Ecto neural progenitor cell (in vitro differentiated cells): ENCODE measurements at regions not wholly inside any gene's neighbourhood (a gene's known extent, or its start where the extent isn't known, plus 50 kb on each side); places are given as distances from the start of the nearest gene placed in this dataset.

ENCODE experiments used
- DNase-seq: peaks from one replicate; pipeline ENCODE4 v3.0.0-alpha.2; 2018; ENCODE audit warnings: low spot score

DNA sequence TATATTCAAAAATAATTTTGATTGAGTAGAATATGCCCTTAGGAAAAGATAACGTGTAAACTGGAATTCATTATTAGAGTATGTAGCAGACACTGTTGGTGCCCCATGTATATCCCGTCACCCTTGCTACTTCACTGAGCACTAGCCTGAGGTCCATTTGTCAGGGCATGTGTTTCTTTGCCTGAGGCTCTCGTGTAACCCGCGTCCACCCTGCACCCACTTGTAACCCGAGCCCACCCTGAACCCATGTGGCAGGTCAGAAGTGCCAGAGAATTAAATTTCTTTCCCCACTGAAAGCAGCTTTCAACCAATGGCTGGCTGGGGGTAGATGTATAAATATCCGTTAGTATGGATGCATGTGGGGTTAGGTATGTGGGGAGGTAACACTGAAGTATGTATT, 474.2 kb upstream of the ZNF385D start:
- DNase-seq = no peak

DNA sequence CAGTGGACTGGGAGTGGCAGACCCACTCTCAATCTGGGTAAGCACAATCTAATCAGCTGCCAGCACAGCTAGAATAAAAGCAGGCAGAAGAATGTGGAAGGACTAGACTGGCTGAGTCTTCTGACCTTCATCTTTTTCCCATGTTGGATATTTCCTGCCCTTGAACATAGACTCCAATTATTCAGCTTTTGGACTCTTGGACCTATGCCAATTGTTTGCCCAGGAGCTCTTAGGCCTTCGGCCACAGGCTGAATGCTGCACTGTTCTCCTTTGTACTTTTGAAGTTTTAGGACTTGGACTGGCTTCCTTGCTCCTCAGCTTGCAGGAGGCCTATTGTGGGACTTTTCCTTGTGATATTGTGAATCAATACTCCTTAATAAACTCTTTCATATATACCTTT, 477.7 kb upstream of the ZNF385D start:
- DNase-seq = no peak

DNA sequence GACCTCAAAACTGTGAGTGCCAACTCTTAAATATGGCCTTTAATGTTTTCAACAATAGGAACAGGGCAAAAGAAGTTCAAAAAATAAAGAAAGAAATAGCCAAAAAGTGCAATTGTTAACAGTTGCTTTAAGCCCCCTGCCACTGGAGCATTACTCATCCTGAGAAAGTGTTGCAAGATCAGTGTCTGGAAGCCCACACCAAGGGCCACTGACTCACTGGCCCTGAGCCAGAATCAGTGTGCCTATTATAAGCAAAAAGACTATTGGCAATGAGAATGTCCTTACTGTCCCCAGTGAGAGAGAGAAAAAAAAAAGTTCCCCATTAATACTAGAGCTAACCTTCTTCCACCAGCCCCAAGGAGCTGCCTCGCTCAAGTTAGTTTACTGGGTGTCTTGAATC, 480.1 kb upstream of the ZNF385D start:
- DNase-seq = no peak

DNA sequence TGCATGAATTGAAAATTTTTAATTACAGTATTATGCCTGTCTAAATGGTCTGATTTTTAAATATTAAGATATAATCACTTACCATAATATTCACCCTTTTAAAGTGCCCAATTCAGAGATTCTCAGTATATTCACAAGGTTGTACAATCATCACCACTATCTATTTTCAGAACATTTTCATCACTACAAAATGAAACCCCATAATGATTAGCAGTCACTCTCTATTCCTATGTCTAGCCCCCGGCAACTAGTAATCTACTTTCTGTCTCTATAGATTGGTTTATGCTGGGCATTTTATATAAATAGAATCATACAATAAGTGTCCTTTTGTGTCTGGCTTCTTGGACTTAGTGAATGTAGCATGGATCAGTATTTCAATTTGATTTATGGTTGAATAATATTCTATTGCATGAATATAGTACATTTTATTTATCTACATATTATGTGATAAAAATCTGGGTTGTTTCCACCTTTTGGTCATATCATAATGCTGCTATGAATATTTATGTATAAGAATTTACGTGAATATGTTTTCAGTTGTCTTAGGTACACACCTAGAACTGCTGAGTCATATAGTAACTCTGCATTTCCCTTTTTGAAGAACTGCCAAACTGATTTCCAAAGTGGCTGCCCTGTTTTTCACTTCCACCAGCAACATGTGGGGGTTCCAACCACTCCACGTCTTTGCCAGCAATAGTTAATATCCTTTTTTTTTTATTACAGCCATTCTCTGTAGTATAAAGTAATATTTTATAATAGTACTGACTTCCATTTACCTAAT, 485.7 kb upstream of the ZNF385D start:
- no peak for DNase-seq

DNA sequence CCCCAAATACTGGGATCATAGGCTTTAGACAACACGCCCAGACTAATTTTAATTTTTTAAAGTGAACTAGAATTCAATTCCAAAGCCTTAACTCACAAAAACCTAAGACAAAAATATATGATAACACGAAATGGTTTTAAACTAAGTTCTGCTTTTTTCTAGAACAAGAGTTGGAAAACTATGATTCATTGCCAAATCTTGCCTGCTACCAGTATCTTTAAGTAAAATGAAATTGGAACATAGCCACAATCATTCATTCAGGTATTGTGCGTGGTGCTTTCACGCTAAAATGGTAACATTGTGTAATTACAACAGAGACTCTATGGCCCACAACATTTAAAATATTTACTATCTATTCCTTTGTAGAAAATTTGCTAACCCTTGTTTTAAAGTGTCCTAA, 488.0 kb upstream of the ZNF385D start:
- no peak for DNase-seq

DNA sequence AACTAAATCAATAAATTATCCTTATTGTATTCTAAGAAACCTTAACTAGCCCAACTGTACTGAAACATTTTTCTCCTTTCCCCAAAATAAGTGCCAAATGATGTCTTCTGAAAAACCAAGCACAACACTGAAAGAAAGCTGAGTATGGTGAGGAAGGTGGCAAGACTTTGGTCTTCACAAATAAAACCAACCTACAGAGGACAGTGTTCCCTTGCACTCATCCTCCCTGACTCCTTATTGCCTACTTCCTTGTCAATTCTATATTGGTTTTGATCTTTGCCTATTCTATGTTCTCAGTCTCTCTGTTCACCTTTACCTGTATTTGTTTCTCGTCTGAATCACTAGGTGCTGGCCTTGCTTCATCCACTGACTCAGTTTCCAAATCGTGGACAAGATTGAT, 490.1 kb upstream of the ZNF385D start:
- DNase-seq = no peak

DNA sequence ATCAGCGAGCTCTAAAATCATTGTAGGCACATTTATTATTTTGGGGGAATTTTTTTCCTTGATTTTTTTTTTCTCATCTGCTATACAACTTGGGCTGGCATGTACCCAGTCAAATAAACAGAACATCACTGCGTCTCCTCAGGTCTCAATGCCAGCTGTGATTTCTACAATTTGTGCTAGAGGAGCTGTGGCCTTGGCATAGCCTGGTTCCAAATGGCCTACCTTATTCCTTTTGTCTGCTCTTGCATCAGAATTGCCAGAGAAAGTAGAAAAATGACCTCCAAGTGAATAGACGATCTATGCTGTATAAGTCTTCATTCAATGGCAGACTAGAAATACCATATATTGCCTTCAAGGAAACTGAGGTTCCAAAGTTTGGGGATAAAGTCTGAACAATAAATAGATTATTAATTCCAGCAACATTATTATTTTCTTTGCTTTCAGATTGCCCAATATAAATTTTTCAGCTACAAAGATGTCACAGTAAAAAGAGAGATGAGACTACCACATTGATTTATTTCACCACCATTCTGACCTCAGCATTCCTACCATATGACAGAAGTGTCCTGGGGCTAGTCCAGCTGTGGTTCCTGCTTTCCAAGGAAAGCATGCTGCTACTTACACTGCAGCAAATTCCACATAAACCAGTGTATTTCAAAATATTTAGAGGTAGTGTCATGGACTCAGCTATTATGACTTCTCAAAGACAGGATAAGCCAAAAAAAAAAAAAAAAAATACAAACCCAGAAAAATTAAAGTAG, 493.9 kb upstream of the ZNF385D start:
- no peak for DNase-seq

DNA sequence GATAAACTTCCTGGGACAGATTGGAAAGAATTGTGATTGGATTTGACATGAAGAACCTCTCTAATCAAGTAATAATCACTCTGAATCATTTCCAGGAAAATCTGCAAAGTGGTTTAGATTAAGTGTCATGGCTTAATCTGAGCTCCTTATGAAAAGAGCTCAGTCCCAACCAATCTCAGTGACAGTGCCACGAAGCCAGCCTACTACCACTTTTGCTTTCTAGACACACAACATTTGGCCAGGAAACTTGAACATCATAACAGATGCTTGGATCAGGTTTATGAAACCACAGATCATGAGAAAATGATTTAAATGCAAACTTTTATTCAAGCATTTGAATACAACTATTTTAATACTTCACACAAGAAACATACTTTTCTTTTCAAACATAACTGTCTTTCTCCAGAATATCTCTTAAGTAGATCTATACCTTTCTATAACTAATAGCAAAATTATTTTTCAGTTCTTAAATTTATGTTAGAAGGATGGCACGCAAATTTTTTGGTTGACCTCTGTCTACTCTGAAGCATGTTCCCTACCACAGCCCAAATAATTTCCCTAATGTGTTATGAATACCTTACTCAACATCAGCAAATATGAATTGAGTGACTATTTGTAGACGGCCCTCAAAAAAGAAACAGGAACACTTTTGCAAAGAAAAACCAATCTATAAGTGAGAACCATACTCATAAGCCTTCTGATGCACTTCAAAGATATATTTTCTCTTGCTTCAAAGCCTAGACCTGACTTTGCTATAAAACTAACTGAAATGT, 495.0 kb upstream of the ZNF385D start:
- DNase-seq = no peak

DNA sequence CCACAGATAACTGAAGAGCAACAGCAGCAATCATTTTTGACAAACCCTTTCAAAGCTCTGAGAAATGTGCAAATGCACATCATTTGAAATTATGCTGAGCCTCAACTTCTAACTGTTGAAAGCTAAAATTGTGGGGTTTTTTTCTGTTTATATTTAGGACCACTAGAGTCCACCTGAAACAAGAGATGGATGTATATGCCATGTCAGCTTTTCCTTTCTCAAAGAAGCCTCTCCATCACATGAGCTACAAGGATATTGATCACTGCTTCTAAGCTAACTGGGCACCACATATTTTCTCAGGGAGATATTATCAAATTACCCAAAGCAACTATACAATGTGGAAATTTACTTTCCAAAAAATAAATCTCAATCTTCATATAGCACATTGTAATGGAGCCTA, 498.6 kb upstream of the ZNF385D start:
- DNase-seq = no peak

DNA sequence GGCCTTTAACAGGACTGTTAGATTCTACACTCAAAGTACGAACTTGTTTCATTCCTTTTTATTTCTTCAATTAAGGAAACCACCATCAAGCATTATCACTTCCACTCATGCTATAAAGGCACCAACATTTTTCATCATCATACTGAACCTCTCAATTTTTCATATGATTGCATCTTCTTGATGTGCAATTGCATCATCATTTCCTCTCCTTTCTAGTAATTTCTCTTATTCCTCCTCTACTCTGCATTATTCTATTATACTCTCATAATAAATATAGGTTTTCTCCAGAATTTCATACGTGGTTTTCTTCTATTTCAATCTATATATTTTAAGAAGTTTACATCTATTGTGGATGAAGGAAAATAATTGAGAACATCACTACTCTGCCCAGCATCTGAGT, 506.2 kb upstream of the ZNF385D start:
- DNase-seq = no peak

DNA sequence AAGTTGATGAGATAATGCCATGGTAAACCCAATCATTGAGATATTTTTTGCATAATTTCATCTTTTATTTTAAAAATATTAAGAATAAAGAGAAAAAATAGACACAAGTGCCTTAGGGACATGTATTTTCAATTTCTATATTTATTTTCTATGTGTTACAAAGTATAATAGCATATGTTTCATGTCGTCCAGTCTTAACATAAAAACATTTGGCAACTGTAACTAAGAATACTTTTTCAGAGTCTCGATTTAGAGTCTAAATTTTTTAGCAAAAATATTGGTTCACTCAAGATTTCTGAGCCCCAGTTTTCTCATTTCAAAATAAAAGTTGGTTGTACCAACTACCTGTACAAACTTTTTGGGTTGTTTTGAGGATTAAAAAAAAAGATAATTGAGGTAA, 511.4 kb upstream of the ZNF385D start:
- no peak for DNase-seq

DNA sequence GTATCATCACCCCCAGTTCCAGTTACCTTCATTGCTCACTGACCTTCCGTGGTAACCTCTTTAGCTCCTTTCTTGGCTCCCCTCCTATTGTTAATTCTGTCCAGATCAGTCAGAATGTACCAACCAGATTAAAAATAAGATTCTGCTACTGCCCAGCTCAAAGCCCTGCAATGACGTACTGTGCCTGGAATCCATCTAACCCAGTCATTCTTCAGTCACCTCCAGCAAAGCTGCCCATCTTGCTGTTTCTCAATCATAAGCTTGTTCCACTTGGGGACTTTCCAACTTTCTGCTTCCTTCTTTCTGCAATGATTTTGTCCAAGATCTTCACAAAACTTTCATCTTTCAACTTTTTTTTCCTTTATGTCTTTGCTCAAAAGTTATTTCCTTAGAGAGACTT, 512.0 kb upstream of the ZNF385D start:
- no peak for DNase-seq

DNA sequence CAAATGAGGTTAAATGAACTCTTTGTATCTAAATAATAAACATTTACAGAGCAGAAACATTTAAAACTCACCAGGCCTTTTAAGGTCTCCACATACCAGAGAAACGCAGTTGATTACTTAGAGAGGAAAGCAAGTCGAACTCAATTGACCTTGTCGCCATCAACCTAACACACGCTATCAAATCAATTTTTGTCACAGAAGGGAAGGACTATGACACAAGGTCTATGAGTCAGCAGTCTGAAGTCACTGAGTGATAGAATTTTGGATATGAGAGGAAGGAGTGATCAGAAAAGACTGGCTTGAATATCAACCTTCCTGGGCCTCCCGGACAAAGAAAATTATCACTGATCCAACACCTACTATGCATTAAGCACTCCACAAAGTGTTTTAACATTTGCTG, 514.4 kb upstream of the ZNF385D start:
- DNase-seq = no peak

DNA sequence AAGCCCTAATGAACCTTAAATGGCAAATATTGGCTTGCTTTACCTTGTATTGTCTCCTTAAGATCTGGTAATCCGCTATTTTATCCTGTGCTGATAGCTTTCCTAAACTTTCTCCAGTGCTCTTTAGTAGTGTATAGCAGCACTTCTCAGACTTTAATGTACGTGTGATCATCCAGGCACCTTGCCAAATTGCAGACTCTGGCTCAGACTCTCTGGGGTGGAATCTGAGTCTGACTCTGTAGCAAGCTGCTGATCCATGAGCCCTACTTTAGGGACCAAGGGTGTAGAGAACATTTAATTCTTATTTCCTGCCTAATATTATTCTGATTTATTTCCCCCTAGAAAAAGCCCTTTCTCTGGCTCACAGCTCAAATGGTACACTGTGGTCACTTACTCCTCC, 518.8 kb upstream of the ZNF385D start:
- no peak for DNase-seq

DNA sequence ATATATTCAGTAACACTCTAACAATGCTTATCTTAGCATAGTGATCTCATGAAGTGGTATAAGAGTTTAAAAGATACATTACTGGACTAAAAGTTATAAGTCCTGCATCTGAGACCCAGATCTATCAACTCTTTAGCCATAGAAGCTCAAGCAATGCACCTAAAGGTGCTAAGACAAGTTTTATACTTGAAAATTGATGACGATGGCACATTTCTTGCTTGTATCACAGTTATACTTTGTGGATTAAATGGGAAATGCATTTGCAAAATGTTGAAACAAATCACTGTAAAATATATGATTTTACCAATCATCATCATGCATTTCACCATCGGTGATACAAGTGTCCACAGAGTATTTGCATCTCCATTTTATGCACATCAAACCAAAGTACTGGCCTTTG, 525.3 kb upstream of the ZNF385D start:
- DNase-seq = no peak

DNA sequence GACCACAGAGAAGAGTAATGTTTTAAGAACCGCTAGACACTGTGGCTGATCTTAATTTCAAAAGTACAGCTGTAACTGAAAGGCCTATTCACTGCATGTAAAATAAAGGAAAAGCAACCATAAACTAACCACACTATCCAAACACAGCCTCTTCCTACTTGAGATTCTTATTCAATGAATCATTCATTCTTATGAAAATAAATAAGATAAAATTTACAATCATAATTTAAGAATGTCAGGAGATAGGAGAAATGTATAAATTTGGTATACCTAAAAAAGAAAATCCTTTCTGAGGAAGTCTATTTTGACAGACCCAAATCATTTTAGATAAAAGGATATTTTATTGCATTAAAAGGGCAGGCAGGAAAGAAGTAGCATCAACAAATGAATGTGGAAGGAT, 533.5 kb upstream of the ZNF385D start:
- DNase-seq = no peak

DNA sequence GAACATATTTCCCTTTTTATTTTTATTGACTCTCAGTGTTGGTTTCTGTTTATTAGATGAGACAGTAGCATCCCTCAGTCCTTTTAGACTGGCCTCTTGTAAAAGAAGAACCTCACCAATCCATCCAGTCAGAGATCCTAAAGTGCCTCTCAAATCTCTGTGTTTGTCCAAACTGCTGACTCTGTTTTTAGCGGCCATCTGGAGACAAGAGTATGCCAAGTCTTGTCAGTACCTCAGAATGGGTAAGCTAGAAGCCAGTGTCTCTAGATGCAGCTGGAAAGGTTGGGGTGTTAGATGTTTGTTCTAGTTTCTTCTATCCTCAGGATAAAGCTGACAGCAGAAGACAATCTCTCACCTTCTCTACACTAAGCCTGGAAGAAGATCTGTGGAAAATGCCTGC, 537.7 kb upstream of the ZNF385D start:
- no peak for DNase-seq

DNA sequence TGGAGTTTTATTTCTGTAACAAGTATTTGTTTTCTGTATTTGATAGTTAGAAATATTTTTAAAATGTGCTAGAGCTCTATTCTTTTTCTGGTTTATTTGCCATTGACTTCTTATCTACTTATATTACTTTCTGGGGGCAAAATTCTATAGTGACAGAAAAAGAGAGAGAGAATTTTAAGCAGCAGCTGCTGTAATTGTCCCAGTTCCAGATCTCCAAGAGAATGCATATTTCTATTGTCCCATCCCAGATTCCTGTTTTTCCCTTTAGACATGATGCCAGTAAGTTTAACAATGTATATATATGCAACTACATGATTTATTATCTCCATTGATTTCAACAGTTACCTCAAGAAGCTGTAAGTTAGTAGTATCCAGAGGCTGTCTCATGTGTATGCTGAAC, 541.7 kb upstream of the ZNF385D start:
- DNase-seq = no peak

DNA sequence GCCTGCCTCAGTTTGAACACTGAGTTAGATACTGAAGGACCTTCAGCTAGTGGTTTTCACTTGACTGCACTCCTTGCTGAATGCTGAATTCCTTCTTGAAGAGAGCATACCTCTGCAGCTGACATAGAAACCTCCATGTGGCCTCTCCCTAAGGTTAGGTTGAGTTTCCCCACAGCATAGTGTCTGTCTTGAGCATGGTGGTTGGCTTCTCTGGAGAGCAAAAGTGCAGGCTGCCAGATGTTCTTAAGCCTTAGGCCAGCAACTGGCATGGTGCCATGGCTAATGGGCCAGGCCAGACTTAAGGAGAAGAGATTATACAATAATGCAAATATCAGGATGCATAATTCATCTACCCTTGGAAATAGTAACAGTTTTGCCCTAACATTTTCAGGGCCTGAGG, 545.6 kb upstream of the ZNF385D start:
- DNase-seq = no peak

DNA sequence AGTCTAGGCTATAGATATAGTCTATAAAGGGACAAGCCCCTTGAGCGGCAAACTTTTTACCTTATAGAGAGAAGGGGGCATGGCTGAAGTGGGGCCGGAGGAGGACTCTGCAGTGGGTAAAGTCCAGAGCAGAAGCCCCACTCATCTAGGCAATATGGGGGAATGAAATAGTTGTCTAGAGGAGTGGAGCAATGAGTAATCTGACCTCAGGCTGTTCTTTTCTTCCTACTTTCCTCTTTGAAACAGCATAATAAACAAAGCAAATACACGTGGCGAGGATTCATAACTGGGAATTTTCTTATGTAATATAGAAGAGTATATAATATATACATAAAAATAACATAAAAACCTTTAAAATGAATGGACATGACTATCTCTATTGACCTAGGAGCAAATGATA, 546.4 kb upstream of the ZNF385D start:
- DNase-seq = no peak

DNA sequence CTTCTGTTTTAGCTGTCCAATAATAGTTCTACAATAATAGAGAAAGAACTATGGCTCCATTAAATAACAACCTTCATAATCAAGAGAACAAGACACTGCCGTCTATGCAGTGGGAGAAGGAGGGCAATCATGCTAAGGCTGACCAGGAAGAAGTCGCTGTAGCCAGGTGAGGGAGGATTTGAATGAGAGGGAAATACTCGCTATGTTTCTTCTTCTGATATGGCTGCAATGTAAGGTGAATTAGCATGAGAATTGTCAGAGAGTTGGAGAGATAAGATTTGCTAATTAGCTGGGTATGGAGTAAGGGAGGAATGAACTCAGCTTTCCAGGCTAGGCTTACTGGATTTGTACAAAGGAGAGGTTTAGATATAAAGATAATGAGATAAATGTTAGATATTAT, 555.4 kb upstream of the ZNF385D start:
- no peak for DNase-seq

DNA sequence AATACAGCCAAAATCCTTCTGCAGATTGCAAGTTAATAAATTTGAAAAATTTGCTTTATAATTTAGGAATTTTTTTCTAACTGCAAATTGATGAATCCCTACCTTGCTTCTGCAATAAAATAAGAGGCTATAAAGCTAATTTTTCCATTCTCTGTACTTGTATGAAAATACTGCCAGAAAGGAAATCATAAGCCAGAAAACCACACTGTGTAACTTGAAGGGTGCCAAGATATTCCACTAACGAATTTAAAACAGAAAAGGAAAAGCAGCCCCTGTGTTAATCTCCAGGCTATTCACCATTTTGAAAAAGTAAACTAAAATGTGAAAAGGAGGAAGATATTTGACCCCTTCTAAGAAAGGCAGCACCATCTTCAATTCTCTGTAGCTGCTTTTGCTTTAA, 557.9 kb upstream of the ZNF385D start:
- no peak for DNase-seq

DNA sequence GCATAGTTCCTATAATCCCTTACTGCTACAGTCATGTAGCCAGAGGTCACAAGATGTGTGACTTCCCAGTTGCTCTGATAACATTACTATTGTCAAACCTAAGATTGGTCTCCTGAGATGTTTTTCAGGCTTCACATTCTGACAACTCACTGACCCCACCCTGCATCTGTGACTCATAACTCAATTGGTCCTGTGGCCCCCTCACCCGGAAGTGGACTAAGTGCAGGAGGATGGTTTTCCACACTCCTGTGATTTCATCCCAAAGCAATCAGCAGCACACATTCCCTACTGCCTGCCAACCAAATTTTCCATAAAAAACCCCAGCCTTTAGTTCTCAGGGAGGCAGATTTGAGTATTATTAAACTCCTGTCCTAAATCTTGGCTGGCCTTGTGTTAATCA, 564.9 kb upstream of the ZNF385D start:
- no peak for DNase-seq
